Smooth muscle cell (in vitro differentiated cells): ENCODE measurements at regions not wholly inside any gene's neighbourhood (a gene's known extent, or its start where the extent isn't known, plus 50 kb on each side); places are given as distances from the start of the nearest gene placed in this dataset.

Experiments used
- DNase-seq: peaks from one replicate; lab custom pipeline; 2025; ENCODE audit not compliant: unreplicated experiment; lab: John Stamatoyannopoulos, UW
- H2AFZ ChIP-seq: fragments of 200-600 bp; sonication (generic); 2 replicates; pipeline ENCODE4 v1.6.0; 2016; ENCODE audit warnings: antibody characterized with exemption, low read depth, mild to moderate bottlenecking
- H3F3A ChIP-seq: fragments of 200-600 bp; sonication (generic); 2 replicates; pipeline ENCODE4 v1.6.0; 2017; ENCODE audit warnings: antibody characterized with exemption, low read depth
- H3K27ac ChIP-seq: fragments of 200-600 bp; sonication (generic); 2 replicates; pipeline ENCODE4 v1.5.1; 2016; ENCODE audit warnings: low read depth, mild to moderate bottlenecking
- H3K27me3 ChIP-seq: fragments of 200-600 bp; sonication (generic); 2 replicates; pipeline ENCODE4 v1.6.1; 2016; ENCODE audit warnings: low read depth, mild to moderate bottlenecking
- H3K36me3 ChIP-seq: fragments of 200-600 bp; sonication (generic); 2 replicates; pipeline ENCODE4 v1.5.1; 2016; ENCODE audit warnings: low read depth
- H3K4me1 ChIP-seq: fragments of 200-600 bp; sonication (generic); 2 replicates; pipeline ENCODE4 v1.5.1; 2016; ENCODE audit warnings: low read depth
- H3K4me2 ChIP-seq: fragments of 200-600 bp; sonication (generic); 2 replicates; pipeline ENCODE4 v1.6.0; 2016; ENCODE audit warnings: mild to moderate bottlenecking
- H3K4me3 ChIP-seq: fragments of 200-600 bp; sonication (generic); 2 replicates; pipeline ENCODE4 v1.5.1; 2016; ENCODE audit warnings: mild to moderate bottlenecking
- H3K79me2 ChIP-seq: fragments of 200-600 bp; sonication (generic); 2 replicates; pipeline ENCODE4 v1.6.0; 2016; ENCODE audit warnings: low read depth, mild to moderate bottlenecking
- H3K9ac ChIP-seq: fragments of 200-600 bp; sonication (generic); 2 replicates; pipeline ENCODE4 v1.6.0; 2016; ENCODE audit warnings: low read depth
- H3K9me3 ChIP-seq: fragments of 200-600 bp; sonication (generic); replicated peaks from 2 replicates; pipeline ENCODE4 v1.5.1; 2016; ENCODE audit warnings: low read depth
- H4K20me1 ChIP-seq: fragments of 200-600 bp; sonication (generic); 2 replicates; pipeline ENCODE4 v1.6.0; 2016; ENCODE audit warnings: low read depth
- CTCF ChIP-seq: fragments of 200-600 bp; sonication (generic); IDR thresholded peaks from 2 replicates; pipeline ENCODE4 v1.5.1; 2017; ENCODE audit warnings: borderline replicate concordance, mild to moderate bottlenecking, antibody characterized with exemption; ENCODE audit not compliant: insufficient read depth, poor library complexity, severe bottlenecking
- WGBS: methylation state at CpG from one replicate; pipeline ENCODE4 v1.1.7; 2016; ENCODE audit warnings: low lambda C conversion rate; 5-methylcytosine and 5-hydroxymethylcytosine counted together

GRCh38 chr5:123865641-123866040 is 353.7 kb downstream of the CSNK1G3 start:
- TF ChIP-seq CTCF: no peak
- H3K4me1 ChIP-seq: no peaks in the 10 kb centered on the region
- H3K9me3 ChIP-seq: no peaks in the 10 kb centered on the region
- no peak for DNase-seq
- no peak overlapping the region for H3K9ac ChIP-seq
- WGBS: 76% methylated on average over 8 of the region's 8 CpGs
- no peaks in the 10 kb centered on the region for H3K79me2 ChIP-seq
- H3F3A ChIP-seq: no peaks in the 10 kb centered on the region
- H3K27ac ChIP-seq: no peak overlapping the region
- H3K36me3 ChIP-seq: no peaks in the 10 kb centered on the region
- no peak overlapping the region for H3K4me2 ChIP-seq
- H4K20me1 ChIP-seq: no peaks in the 10 kb centered on the region
- no peak overlapping the region for H3K4me3 ChIP-seq
- no peak overlapping the region for H2AFZ ChIP-seq
- H3K27me3 ChIP-seq: no peaks in the 10 kb centered on the region

GRCh38 chr5:123864578-123864977 is 352.6 kb downstream of the CSNK1G3 start:
- no peaks in the 10 kb centered on the region for H3F3A ChIP-seq
- no peak for DNase-seq
- no peaks in the 10 kb centered on the region for H3K79me2 ChIP-seq
- H3K9me3 ChIP-seq: no peaks in the 10 kb centered on the region
- no peaks in the 10 kb centered on the region for H3K4me1 ChIP-seq
- no peak overlapping the region for H3K9ac ChIP-seq
- H3K36me3 ChIP-seq: no peaks in the 10 kb centered on the region
- peak overlapping the region; percentile 24 for H2AFZ ChIP-seq
- H3K27me3 ChIP-seq: no peaks in the 10 kb centered on the region
- 66% methylated on average over 1 of the region's 1 CpG for WGBS
- no peaks in the 10 kb centered on the region for H4K20me1 ChIP-seq
- no peak overlapping the region for H3K4me3 ChIP-seq
- no peak overlapping the region for H3K4me2 ChIP-seq
- TF ChIP-seq CTCF: no peak
- no peak overlapping the region for H3K27ac ChIP-seq

GRCh38 chr5:123858938-123859337 is 347.0 kb downstream of the CSNK1G3 start:
- Histone ChIP-seq H3K79me2 (no peaks in the 10 kb centered on the region), H4K20me1 (no peaks in the 10 kb centered on the region), H3K27me3 (no peaks in the 10 kb centered on the region), H2AFZ (no peak overlapping the region), H3K36me3 (no peaks in the 10 kb centered on the region), H3K9ac (no peak overlapping the region), H3K9me3 (no peaks in the 10 kb centered on the region), H3K4me3 (no peak overlapping the region), H3K27ac (no peak overlapping the region), H3K4me2 (no peak overlapping the region), H3F3A (no peaks in the 10 kb centered on the region), H3K4me1 (no peaks in the 10 kb centered on the region)
- WGBS: 91% methylated on average over 1 of the region's 1 CpG
- no peak for DNase-seq
- no peak for TF ChIP-seq CTCF

- H3K4me3 ChIP-seq: no peak overlapping the region
- no peaks in the 10 kb centered on the region for H3K79me2 ChIP-seq
- no peak overlapping the region for H2AFZ ChIP-seq
- no peaks in the 10 kb centered on the region for H3F3A ChIP-seq
- 93% methylated on average over 1 of the region's 1 CpG for WGBS
- no peak overlapping the region for H3K4me2 ChIP-seq
- no peaks in the 10 kb centered on the region for H3K9me3 ChIP-seq
- no peaks in the 10 kb centered on the region for H3K4me1 ChIP-seq
- no peak for TF ChIP-seq CTCF
- no peak overlapping the region for H3K9ac ChIP-seq
- no peaks in the 10 kb centered on the region for H3K27me3 ChIP-seq
- no peak for DNase-seq
- H3K27ac ChIP-seq: no peak overlapping the region
- no peaks in the 10 kb centered on the region for H4K20me1 ChIP-seq
- no peaks in the 10 kb centered on the region for H3K36me3 ChIP-seq
These were observed 344.8 kb downstream of the CSNK1G3 start for GRCh38 chr5:123856766-123857165.
